HepG2 (cell line): ENCODE measurements at regions not wholly inside any gene's neighbourhood (a gene's known extent, or its start where the extent isn't known, plus 50 kb on each side); places are given as distances from the start of the nearest gene placed in this dataset.

Experiments used
- ATAC-seq: fragments of 200-7000 bp; cut with Tn5 transposase; 3 replicates; pipeline ENCODE4 v1.9.1; 2020; ENCODE audit warnings: mild to moderate bottlenecking, moderate library complexity
- BruUV-seq: library from RNA; stranded (reverse); fragments of 400-500 nt; replicated peaks from 2 replicates; lab custom pipeline; 2021; lab: Mats Ljungman, UMichigan
- CTCF ChIA-PET: fragments of 300-600 bp; formaldehyde crosslinking; extraction: SDS; loops from one replicate; lab custom pipeline; 2021; ENCODE audit warnings: low total read pairs, inconsistent platforms, low intra/inter-chr PET ratio; lab: Yijun Ruan, JAX
- POLR2A ChIA-PET: fragments of 350-600 bp; sonication (Branson Sonifier 250); formaldehyde crosslinking; loops from one replicate; lab custom pipeline; 2020; ENCODE audit warnings: antibody characterized with exemption, inconsistent platforms; lab: Yijun Ruan, JAX
- DNase-seq: peaks from one replicate; pipeline ENCODE4 v3.0.0-alpha.2; 2015; ENCODE audit warnings: low spot score
- FAIRE-seq: peaks from 3 replicates; lab custom pipeline; 2011; peaks lifted over from hg19 to GRCh38; lab: Jason Lieb, UNC
- H2AFZ ChIP-seq: one replicate; pipeline ENCODE4 v1.6.1; 2011; ENCODE audit warnings: low read length, inconsistent platforms
- H3K27ac ChIP-seq: fragments of 300-600 bp; 3 replicates; pipeline ENCODE4 v1.8.0; 2011; ENCODE audit warnings: mixed run types, mild to moderate bottlenecking, mixed read lengths, low read length, inconsistent platforms; ENCODE audit not compliant: insufficient read depth; ENCODE audit errors: extremely low read length
- H3K27me3 ChIP-seq, 2 experiments: fragments of 200-600 bp in 1 of 2; 2 replicates in 1 of 2; 3 replicates in 1 of 2; pipeline versions ENCODE4 v1.6.0 to v1.8.0; 2011; ENCODE audit warnings: low read length in 2 of 2, mild to moderate bottlenecking in 2 of 2, moderate library complexity in 2 of 2, inconsistent platforms in 1 of 2; ENCODE audit not compliant: insufficient read depth in 2 of 2, control insufficient read depth in 1 of 2
- H3K36me3 ChIP-seq, 2 experiments: fragments of 200-600 bp in 1 of 2; replicated peaks in 1 of 2; 2 replicates in 1 of 2; 3 replicates in 1 of 2; pipeline versions ENCODE4 v1.5.1 to v1.8.0; 2011; ENCODE audit warnings: low read length in 2 of 2, inconsistent platforms in 1 of 2; ENCODE audit not compliant: insufficient read depth in 2 of 2, control insufficient read depth in 1 of 2
- H3K4me1 ChIP-seq: 2 replicates; pipeline ENCODE4 v1.5.1; 2012; ENCODE audit warnings: low read length, inconsistent platforms; ENCODE audit not compliant: insufficient read depth
- H3K4me2 ChIP-seq: 2 replicates; pipeline ENCODE4 v1.6.0; 2011; ENCODE audit warnings: low read depth, low read length, inconsistent platforms
- H3K4me3 ChIP-seq, 3 experiments: fragments of 200-600 bp in 1 of 3; sonication (generic), shearing (Covaris generic) in 1 of 3; replicated peaks in 1 of 3; 2 replicates each; pipeline ENCODE4 v1.5.1; 2011 to 2016; ENCODE audit warnings: low read length in 3 of 3, inconsistent platforms in 2 of 3, low read depth in 2 of 3, mild to moderate bottlenecking in 2 of 3, control low read depth in 1 of 3, mixed read lengths in 1 of 3; ENCODE audit not compliant: insufficient read depth in 1 of 3
- H3K79me2 ChIP-seq: one replicate; pipeline ENCODE4 v1.6.1; 2011; ENCODE audit warnings: low read length, inconsistent platforms; ENCODE audit not compliant: insufficient read depth
- H3K9ac ChIP-seq: 2 replicates; pipeline ENCODE4 v1.6.0; 2011; ENCODE audit warnings: mild to moderate bottlenecking, low read depth, low read length, inconsistent platforms; ENCODE audit not compliant: insufficient read depth
- H3K9me3 ChIP-seq: 2 replicates; pipeline ENCODE4 v1.5.1; 2012; ENCODE audit warnings: mild to moderate bottlenecking, low read length
- H4K20me1 ChIP-seq: 2 replicates; pipeline ENCODE4 v1.6.0; 2011; ENCODE audit warnings: inconsistent platforms, mild to moderate bottlenecking, low read length, moderate library complexity; ENCODE audit not compliant: insufficient read depth
- BCL6 ChIP-seq: IDR thresholded peaks from 2 replicates; pipeline ENCODE4 v1.6.1; 2016; ENCODE audit warnings: missing genetic modification reagents, missing compliant biosample characterization
- EEA1 ChIP-seq: sonication (generic); formaldehyde crosslinking; IDR thresholded peaks from 2 replicates; pipeline ENCODE4 v1.5.1; 2020; ENCODE audit warnings: mild to moderate bottlenecking, missing genetic modification reagents, borderline replicate concordance
- EED ChIP-seq: sonication (generic); formaldehyde crosslinking; IDR thresholded peaks from 2 replicates; pipeline ENCODE4 v1.5.0; 2020; ENCODE audit warnings: mild to moderate bottlenecking, missing genetic modification reagents
- NR1H2 ChIP-seq: sonication (generic); formaldehyde crosslinking; IDR thresholded peaks from 2 replicates; pipeline ENCODE4 v1.8.1; 2022; ENCODE audit warnings: low read depth, missing genetic modification reagents, borderline replicate concordance
- RCOR2 ChIP-seq: IDR thresholded peaks from 2 replicates; pipeline ENCODE4 v1.6.1; 2016; ENCODE audit warnings: missing biosample characterization, missing genetic modification reagents
- ZFYVE20 ChIP-seq: sonication (generic); formaldehyde crosslinking; IDR thresholded peaks from 2 replicates; pipeline ENCODE4 v1.8.0; 2023; ENCODE audit warnings: low read depth, mild to moderate bottlenecking, moderate library complexity, missing genetic modification reagents, borderline replicate concordance
- ZNF256 ChIP-seq: sonication (generic); formaldehyde crosslinking; conservative IDR thresholded peaks from 2 replicates; pipeline ENCODE4 v1.4.0; 2020; ENCODE audit warnings: missing genetic modification reagents
- WGBS: methylation state at CpG from one replicate; pipeline ENCODE4 v1.1.6; 2017; ENCODE audit warnings: low lambda C conversion rate; 5-methylcytosine and 5-hydroxymethylcytosine counted together
- in situ Hi-C: cut with HindIII; loops from 2 replicates; pipeline ENCODE4 v1.10.0; 2017; ENCODE audit warnings: low pct_unique_long_range_greater_than_20kb; ENCODE audit not compliant: extremely low pct_ligation_motif_present
- intact Hi-C: fragments of 100-400 bp; cut with micrococcal nuclease; formaldehyde crosslinking; loops from one replicate; pipeline ENCODE4 v1.10.0; 2022; ENCODE audit not compliant: unreplicated experiment
- TF ChIP-seq, protein P1 (sequence below): sonication (generic); formaldehyde crosslinking; conservative IDR thresholded peaks from 2 replicates; pipeline ENCODE4 v1.8.0; 2022; ENCODE audit warnings: missing genetic modification reagents
- TF ChIP-seq, protein P2 (sequence below): sonication (generic); formaldehyde crosslinking; IDR thresholded peaks from 2 replicates; pipeline ENCODE4 v1.9.0; 2021; ENCODE audit warnings: missing genetic modification reagents, mild to moderate bottlenecking, borderline replicate concordance
- TF ChIP-seq, protein P3 (sequence below): conservative IDR thresholded peaks from 2 replicates; pipeline ENCODE4 v1.6.1; 2018; ENCODE audit warnings: missing genetic modification reagents

DNA sequence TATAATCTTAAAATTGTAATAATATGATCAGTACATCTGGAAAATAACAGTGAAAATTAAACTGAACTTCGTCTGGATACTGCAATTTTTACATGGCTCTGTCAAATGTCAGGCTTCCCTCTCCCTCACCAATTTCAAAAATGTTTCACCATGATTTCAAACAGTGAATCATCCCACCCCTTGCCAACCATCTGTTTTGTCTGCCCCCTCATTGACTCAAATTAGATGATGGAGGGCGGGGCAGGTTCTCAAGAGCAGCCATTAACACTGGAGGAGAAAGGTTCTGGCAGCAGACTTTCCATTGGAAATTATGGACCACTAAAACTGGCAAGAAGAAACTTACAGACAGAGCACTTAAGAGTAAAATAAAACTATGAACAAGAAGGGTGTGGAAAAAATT lies 1195.7 kb upstream of the ZEB2 start:
- Histone ChIP-seq H2AFZ (no peak overlapping the region), H3K4me1 (no peaks in the 10 kb centered on the region), H3K27ac (no peak overlapping the region), H3K4me2 (no peak overlapping the region), H4K20me1 (no peaks in the 10 kb centered on the region), H3K36me3 (no peaks in the 10 kb centered on the region), H3K27me3 (no peaks in the 10 kb centered on the region), H3K9ac (no peak overlapping the region), H3K9me3 (no peaks in the 10 kb centered on the region), H3K4me3 (no peak overlapping the region), H3K79me2 (no peaks in the 10 kb centered on the region)
- FAIRE-seq (no peak), DNase-seq (no peak), ATAC-seq (no peak)
- POLR2A ChIA-PET: no interaction called here
- 3% methylated on average over 2 of the region's 2 CpGs for WGBS
- CTCF ChIA-PET: no interaction called here
- in situ Hi-C loops (no loop called here), intact Hi-C loops (no loop called here)
- no TSS peak for BruUV-seq
- TF ChIP-seq, protein P1, sequence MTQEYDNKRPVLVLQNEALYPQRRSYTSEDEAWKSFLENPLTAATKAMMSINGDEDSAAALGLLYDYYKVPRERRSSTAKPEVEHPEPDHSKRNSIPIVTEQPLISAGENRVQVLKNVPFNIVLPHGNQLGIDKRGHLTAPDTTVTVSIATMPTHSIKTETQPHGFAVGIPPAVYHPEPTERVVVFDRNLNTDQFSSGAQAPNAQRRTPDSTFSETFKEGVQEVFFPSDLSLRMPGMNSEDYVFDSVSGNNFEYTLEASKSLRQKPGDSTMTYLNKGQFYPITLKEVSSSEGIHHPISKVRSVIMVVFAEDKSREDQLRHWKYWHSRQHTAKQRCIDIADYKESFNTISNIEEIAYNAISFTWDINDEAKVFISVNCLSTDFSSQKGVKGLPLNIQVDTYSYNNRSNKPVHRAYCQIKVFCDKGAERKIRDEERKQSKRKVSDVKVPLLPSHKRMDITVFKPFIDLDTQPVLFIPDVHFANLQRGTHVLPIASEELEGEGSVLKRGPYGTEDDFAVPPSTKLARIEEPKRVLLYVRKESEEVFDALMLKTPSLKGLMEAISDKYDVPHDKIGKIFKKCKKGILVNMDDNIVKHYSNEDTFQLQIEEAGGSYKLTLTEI: no peak
- TF ChIP-seq, protein P2, sequence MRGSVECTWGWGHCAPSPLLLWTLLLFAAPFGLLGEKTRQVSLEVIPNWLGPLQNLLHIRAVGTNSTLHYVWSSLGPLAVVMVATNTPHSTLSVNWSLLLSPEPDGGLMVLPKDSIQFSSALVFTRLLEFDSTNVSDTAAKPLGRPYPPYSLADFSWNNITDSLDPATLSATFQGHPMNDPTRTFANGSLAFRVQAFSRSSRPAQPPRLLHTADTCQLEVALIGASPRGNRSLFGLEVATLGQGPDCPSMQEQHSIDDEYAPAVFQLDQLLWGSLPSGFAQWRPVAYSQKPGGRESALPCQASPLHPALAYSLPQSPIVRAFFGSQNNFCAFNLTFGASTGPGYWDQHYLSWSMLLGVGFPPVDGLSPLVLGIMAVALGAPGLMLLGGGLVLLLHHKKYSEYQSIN (CRISPR knock-in tag): no peak
- TF ChIP-seq NR1H2: no peak
- no peak for TF ChIP-seq EED
- no peak for TF ChIP-seq EEA1 (CRISPR knock-in tag)

DNA sequence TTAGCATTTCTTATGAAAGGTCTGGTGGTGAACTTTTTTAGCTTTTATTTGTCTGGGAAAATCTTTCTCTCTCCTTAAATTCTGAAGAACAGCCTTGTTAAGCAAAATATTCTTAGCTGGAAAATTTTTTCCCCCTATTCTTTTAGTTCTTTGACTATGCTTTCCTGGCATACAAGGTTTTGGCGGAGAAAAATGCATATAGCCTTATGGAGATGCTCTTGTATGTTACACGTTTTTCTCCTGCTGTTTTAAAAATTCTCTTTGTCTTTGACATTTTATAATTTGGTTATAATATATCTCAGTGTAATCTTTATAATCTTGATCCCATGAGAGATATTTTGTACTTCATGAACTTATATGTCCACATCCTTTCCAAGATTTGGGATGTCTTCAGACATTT lies 1190.4 kb upstream of the ZEB2 start:
- no peak for FAIRE-seq
- ChIA-PET POLR2A (no interaction called here), CTCF (no interaction called here)
- Histone ChIP-seq H3K4me1 (no peaks in the 10 kb centered on the region), H3K9ac (no peak overlapping the region), H2AFZ (no peak overlapping the region), H4K20me1 (no peaks in the 10 kb centered on the region), H3K9me3 (peaks cover 10% of the 10 kb centered on the region; the same call in 1 of the 2 replicates), H3K27me3 (no peaks in the 10 kb centered on the region), H3K36me3 (no peaks in the 10 kb centered on the region), H3K79me2 (no peaks in the 10 kb centered on the region), H3K4me2 (no peak overlapping the region), H3K27ac (no peak overlapping the region), H3K4me3 (no peak overlapping the region)
- intact Hi-C loops (no loop called here), in situ Hi-C loops (no loop called here)
- WGBS: 18% methylated on average over 2 of the region's 2 CpGs
- no peak for DNase-seq
- BruUV-seq: no TSS peak
- ATAC-seq: no peak
- TF ChIP-seq ZNF256 (CRISPR knock-in tag): no peak
- no peak for TF ChIP-seq RCOR2 (CRISPR knock-in tag)
- no peak for TF ChIP-seq ZFYVE20 (CRISPR knock-in tag)
- TF ChIP-seq, protein P3, sequence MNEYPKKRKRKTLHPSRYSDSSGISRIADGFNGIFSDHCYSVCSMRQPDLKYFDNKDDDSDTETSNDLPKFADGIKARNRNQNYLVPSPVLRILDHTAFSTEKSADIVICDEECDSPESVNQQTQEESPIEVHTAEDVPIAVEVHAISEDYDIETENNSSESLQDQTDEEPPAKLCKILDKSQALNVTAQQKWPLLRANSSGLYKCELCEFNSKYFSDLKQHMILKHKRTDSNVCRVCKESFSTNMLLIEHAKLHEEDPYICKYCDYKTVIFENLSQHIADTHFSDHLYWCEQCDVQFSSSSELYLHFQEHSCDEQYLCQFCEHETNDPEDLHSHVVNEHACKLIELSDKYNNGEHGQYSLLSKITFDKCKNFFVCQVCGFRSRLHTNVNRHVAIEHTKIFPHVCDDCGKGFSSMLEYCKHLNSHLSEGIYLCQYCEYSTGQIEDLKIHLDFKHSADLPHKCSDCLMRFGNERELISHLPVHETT: no peak
- TF ChIP-seq BCL6: no peak
